ENCODE measurements at regions not wholly inside any gene's neighbourhood (a gene's known extent, or its start where the extent isn't known, plus 50 kb on each side); places are given as distances from the start of the nearest gene placed in this dataset.

DNA sequence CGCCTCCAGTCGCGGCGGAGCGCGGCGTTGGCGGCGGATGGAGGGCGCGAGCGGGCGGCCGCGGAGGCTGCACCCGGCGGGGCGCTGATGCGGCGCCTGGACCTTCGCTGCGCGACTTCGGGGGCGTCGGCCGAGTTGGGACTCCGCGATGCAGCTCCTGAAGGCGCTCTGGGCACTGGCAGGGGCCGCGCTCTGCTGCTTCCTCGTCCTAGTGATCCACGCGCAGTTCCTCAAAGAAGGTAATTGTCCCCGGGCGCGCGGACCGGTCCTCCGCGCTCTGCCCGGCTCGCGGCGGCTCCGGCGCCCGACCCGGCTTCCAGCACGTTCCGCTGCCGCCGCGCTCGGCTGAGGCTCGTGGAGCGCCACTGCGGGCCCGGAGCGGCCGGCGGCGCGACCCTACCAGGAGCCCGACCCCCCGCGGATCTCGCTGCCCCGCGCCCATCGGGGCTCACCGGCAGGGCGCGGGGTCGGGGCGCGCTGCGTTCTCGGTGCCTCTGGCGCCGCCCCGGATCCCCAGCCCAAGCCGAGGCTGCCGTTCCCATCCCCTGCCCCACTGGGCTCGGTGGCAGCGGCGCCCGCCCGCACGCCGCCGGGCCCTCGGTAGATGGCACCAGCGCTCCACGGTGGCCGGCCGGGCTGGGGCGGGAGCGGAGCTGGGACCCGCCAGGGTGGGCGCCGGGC, 1251.2 kb downstream of the BRD1 start:
- ATAC-seq = no peak

DNA sequence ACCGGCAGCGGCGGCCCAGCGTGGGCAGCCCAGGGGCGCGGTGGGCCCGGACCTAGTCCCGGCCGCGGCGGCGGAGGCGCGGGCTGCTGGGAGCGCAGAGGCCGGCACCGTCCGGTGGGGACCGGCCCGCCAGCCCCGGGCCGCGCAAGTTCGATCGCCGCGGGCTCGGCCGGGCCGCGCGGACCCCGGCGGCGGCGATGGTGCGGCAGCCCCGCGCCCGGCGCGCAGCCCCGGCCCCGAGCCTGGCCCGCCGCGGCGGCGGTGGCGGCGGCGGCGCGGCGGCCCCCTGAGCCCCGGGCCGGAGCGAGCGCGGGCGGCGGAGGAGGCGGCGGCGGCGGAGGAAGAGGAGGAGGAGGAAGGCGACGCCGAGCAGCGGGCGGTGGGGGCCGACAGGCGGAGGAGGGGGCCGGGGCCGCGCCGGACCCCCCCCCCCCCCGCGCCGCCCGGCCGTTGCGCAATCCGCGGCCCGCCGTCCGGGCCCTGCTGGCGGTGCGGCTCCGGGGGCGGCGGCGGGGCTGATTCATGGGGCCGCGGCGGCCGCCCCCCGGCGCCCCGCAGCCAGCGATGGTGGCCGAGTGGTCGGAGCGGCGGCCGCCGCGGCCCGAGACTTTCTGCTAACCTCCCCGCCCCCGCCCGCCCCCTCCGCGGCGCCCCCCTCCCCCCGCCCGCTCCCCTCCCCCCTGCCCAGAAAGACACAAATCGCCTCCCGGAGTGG, 1251.9 kb downstream of the BRD1 start:
- ATAC-seq = no peak

DNA sequence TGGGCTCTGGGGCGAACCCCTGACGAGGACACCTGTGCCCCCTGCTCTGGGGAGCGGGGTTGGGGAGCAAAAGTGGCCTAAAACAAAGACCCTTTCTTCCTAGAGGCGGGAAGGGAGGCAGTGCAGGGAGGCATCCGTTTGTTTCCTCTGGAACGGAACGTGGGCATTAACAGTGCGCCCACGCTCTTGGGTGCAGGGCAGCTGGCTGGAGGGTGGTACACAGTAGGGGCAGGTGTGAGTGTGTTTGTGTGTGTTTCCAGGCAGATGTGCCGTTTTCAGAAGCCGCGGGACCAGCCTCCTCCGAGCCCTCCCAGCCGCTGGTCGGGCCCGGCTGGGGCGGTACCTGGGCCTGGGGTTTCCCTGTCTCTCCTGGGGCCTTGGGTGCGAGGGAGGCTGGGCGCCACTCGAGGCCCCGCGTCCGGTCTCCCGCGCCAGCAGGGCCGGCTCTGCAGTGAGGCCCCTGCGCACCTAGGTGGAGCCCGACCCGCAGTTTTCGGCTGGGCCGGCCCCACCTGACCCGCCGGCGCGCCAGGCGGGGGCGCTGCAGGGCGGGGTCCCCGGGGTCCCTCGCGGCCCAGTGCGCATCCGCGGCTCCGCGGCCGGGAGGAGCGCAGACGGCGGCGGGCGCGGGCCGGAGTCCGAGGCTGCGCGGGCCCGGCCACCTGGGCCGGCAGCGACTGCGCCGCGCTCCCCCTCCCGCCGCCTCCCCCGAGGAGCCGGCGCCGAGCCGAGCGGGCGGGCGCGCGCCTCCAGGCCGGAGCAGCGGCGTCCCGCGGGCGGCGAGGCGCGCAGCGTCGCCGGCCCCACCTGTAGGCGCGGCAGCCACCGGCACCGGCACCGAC, 1252.7 kb downstream of the BRD1 start:
- no peak for ATAC-seq

DNA sequence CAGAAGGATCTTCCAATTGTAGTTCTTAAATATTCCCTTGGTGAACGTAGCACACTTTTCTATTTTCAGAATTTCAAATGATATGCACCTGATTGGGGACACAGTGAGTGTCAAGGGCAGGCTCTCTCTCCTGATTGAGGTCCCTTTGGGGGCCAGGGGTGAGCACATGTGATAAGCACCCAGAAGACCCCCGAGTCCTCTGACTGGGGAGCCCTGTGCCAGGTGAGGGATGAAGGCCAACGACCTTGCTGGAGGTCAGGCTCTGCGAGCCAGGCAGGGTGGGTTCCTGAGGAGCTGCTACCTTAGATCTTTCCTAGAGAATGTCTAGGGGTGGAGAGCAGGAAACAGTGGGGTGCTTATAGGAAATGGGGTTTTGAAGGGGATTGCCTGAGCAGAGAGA, 1253.9 kb downstream of the BRD1 start:
- ATAC-seq = no peak

DNA sequence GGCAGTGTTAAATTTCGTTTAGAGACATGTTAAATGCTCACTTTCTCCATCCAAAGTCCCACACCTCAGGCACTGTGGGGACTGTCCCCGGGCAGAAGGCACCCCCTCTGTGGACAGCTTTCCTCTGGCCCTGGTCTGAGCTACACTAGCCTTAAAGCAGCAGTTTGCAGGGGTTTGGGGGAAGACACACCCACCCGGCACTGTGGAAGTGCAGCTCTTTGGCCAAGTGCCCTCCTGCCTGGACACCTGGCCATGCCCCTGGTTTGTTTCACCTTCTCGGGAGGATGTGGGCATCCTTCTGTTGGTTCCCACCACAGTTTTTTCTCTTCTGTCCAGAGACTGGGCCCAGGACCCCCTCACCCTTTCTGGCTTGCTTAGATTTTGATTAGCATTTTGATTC, 1254.7 kb downstream of the BRD1 start:
- ATAC-seq = no peak

DNA sequence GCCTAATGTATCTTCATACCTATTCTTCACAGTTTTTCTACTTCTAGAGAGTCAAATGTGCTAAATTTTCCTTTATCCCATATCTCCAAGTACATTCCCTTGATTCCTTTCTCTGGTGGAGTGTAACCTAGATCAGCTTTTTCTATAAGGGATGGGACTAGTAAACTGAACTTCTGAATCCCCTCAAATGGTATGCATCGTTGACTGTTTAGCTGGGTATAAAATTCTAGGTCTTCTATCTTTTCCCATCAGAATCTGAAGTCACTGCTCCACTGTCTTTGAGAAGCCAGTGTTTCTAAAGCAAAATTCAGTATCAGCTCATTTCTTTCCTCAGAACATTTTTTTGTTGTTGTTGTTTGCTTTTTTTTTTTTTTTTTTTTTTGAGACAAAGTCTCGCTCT, 1256.8 kb downstream of the BRD1 start:
- no peak for ATAC-seq

DNA sequence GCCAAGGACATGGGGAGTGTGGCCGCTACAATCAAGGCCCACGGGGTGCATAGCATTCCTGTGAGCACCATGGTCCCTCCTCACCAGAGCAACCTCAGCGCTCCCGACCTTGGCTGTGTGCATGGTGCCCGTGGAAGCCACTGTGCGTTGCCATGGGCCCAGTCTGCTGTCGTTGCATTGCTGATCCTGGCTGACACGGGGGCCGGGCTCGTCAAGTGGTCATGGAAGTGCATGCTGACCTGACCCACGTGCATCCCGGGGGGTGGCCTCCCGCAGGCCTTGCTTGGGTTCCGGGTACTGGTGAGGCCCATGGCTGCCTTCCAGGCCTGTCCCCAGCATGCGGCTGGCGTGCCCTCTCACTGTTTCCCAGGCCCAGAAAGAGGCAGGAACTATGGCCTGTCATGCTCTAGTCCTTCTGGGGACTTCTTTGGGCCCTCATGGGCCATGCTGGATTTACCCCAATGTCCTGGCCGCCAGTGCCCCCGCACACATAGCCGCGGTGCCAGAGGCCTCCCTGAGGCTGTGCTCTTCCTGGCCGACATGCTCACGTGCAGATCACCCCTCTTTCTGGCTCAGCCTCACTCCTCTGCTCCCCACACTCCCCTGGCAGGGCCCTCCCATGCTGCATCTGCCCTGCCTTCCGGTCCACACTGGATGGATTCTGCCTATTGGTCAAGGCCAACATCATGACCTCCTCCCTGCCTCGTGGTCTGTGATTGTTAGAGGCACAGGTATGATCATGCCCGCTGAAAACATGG, 1258.0 kb downstream of the BRD1 start:
- ATAC-seq = no peak

DNA sequence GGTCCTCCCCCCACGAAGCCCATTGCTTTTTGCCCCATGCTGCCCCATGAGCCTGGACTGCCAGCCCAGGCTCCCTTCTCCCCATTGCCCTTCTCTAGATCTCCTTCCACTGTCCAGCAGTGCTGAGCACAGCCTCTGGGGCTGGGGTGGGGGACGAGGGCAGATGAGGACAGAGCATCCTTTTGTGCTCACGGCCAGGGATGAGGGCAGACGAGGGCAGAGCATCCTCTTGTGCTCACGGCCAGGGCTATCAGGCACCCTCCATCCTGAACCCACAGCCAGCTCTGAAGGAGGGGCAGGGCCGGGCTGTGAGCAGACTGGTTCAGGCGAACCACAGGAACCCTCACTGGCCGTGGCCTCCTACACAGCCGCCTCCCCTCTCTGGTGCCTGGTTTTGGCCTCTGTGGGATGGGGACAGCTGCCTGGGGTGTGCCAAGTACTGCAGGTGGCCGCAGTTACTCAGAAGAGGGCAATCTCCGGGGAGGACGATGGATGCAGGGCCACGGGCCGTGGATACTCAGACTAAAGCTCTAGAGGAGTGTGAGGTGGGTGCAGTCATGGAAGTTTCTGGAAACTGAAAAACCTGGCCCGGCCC, 1258.8 kb downstream of the BRD1 start:
- ATAC-seq = no peak

DNA sequence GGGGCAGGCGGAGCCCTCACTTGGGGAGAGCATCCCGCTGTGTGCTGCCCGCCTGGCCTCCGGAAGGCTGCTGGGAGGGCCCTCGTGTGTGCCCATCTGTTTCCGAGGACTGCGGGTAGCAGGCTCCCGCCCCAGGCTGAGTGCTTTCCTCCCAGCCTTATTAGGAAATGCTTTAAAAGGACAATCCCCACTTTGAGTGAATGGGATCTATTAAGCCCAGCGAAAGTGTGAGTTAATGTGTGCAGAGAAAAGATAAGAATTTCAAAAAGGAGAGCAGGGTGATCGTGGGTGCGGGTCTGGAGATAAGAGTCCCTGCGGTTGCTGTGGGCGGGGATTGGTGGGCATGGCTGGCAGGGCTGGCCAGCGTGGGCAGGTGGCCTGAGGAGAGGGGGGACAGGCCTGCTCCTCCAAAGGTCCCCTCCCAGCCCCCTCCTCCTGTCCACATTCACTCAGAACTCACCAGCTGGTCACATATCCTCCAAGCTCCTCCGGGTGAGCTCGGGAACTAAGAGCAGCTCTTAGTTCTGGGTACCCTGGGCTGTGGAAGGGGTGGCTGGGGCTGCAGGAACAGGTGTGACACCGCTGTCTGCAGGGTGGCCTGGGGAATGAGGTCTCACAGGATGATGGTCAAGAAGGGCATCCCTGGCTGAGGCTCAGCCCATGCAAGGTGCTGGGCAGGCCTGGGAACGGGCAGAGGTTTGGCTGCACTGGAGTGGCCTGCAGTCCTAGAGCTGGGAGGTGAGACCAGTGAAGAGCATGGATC, 1260.3 kb downstream of the BRD1 start:
- ATAC-seq = no peak

DNA sequence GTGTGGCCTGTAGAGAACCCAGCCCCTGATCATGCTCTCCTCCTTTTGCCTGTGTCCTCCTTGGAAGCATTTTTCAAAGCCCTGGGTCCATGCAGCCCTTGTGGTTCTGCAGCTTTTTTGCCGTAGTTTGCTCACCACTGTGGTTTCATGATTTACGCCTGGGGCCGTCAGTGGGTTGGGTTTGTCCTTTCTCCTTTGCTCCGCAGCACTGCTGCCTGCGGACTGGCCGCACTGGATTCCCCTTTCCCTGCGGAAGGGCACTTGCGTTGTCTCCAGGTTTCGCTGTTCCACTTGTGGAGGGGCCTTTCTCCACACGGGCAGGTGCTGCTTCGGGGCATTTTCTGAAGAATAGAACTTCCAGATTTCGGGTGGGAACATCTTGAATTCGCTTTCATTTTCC, 1260.9 kb downstream of the BRD1 start:
- no peak for ATAC-seq

DNA sequence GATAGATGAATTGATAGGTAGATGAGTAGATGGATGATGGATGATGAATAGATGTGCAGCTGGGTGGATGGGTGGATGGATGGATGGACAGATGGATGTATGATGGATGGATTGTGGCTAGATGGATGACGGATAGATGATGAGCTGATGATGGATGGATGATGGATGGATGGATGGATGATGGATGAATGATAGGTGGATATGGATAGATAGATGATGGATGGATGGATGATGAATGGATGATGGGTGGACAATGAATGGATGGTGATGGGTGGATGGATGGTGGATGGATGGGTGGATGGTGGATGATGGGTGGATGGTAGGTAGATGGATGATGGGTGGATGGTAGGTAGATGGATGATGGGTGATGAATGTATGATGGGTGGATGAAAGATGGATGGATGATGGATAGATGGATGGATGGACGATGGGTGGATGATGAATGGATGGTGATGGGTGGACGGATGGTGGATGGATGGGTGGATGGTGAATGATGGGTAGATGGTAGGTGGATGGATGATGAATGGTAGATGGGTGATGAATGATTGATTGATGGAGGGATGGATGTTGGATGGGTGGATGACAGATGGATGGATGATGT, 1261.7 kb downstream of the BRD1 start:
- no peak for ATAC-seq

DNA sequence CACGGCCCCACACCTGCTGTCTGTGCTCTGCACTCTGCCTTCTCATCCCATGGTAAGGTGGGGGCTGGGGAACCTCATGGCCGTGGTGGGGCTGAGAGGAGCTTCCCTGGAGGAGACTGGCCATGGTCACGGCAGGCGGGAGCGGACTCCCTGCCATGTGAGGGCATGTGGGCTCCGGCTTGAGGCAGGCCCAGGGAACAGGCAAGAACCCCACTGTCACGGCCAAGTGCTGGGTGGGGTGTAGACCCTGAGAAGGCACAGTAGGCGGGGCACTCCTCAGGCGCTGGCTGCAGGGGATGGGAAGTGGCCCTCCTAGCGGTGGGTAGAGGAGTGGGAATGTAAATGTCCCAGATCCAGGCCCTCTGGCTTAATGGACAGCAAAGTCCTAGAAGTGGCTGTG, 1262.7 kb downstream of the BRD1 start:
- ATAC-seq = no peak

DNA sequence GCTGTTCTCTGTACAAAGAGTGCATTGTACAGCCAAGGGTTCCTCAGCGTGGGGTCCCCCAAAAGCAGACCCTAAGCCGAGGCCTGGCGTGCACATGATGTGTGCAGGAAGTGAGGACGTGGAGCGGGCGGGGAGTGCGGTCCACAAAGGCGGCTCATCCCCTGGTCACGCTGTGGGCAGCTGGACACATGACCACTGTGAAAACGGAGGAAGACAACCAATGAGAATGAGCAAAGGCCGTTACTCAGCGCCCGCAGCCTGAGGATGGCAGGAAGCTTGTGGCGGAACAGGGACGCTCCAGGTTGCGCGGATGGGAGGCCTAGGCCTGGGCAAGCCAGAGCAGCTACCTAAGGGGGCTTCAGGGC, 1263.7 kb downstream of the BRD1 start:
- ATAC-seq = no peak

DNA sequence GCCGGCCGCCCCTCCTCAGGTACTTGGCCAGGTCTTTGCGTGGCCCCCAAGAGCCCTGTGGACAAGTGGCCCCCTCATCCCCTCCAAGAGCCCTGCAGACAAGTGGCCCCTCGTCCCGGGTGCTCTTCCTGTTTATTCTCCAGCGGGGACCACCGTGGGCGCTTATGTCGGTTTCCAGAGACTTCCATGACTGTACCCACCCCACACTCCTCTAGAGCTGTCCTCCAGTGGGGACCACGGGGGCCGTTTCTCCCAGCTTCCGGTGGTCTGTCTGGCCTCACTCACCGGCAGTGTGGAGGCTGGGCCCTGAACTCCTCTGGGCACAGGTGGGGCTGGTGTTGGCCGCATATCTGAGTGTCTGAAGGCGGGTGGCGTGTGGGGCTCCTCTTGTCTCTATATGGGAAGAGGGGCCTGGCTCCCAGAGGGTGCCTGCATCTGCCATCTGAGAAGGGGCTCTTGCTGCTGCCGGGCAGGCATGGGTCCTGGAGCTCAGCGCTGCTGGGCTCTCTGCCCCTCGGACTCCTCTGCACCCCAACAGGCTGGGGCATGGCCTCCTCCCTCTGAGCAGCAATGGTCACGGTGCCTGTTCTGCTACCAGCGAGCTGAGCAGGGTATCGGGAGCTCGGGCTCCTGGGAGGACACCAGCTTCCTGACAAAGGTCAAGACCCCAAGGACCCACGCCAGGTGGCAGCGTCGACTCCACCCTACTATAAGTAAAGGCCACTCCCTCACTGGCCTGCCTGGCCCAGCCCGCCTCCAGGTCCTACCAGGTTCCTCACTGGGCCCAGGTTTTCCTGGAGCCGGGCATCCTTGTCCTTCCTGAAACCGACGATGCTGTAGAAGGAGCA, 1264.3 kb downstream of the BRD1 start:
- ATAC-seq = no peak

DNA sequence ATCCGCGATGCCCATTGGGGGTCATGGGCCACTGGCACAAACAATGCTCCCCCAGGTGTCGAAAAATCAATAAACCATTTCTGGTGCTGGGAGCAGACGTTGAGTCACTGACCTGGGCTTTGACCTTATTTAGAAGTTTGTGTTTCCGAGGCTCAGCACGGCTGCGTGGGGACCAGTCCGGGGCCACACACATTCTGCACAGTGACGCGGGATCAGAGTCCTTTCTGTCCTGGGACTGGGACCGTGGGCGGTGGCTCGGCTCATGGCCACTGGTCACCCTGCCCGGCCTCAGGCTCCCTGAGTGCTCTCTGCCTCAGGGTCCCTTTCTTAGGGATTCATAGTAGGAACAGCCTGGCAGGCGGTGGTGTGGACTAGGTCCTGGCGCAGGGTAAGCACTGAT, 1266.0 kb downstream of the BRD1 start:
- no peak for ATAC-seq

DNA sequence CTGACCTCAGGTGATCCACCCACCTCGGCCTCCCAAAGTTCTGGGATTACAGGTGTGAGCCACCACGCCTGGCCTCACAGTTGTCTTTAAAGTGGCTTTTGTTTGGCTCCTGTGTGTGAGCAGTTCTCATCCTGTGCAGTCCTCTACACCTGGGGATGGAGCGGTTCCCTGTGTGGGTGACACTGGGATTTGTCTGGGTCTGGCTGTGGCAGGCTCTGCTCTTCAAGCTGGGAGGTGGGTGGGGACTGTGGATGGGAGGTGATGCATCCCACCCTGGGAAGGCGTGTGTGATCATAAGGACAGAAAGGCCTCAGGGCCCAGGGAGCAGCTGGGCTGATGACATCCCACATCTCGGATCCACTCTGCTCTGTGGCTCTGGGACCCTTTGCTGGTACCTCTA, 1266.8 kb downstream of the BRD1 start:
- ATAC-seq = no peak

DNA sequence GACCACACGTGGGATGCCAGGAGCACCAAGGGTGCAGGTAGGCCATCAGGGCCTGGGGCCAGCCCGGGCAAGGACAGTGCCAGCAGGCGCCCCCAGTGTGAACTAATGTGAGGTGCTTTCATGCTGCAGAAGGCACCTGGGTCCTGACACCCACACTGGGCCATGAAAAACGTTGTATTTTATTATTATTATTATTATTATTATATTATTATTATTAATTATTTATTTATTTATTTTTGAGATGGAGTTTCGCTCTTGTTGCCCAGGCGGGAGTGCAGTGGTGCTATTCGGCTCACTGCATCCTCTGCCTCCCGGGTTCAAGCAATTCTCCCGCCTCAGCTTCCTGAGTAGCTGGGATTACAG, 1267.3 kb downstream of the BRD1 start:
- no peak for ATAC-seq

DNA sequence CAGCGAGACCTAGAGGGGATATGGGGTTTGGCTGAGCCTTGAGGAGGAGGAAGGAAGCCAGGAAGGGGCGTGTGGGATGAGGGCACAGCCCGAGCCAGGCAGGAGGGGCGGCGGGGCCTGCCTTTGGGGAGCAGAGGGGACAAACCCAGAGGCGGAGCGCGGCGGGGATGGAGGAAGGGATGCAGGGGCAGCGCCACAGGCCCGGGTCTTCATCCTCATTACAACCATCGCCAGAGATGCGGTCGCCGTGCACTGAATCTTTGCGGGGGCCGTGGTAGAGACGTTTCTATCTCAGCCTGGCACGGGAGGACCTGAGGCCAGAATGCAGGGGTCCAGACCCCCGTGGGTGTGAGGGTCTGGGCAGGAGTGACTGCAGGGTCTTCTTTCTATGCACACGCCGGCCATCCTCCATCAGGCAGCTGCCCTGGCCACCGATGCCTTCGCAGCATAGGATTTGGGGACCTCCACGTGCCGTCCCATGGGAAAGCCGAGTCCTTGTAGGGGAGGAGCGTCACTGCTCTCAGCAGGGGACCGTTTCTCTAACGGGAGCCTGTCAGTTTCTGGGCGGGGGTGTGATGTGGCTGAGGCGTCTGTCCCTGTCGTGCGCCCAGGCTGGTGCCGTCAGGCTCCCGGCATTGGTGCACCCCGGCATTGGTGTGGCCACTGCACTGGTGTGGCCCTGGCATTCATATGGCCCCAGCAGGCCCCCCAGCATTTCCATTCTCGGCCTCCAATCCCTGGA, 1267.9 kb downstream of the BRD1 start:
- ATAC-seq = no peak

DNA sequence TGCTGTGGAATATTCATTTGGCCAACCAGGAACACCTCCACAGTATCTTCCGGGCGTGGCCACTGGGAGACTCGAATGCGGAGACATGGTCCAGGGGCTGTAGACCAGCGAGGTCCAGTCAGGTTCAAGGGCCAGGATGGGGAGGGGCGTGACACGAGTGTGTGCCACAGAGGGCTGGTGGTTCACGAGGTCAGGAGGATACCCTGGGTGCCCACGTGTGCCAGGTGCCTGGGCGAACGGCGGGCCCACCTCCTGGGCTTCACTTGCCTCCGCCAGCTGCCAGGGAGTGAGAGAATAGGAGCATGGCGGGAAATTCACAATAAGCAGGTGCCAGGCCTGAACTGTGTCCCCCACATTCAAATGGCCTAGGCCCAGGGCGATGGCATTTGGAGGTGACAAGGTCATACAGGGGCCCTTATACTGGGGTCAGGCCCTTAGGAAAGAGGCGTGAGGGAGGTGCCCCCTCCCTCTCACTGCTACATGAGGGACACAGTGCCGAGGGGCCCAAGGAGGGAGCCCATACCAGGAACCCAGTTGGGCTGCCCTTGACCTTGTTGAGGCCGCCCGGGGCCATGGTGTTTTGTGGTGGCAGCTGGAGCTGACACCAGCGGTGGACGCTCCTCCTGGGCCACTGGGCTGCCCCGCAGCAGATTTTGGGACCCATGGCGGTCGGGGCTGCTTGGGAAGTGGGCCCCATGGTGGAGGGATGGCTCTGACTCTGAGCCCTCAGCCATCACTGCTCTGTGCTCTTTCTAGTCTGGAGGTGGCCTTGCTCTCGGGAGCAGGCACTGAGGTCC, 1268.9 kb downstream of the BRD1 start:
- no peak for ATAC-seq

Measured in activated CD4-positive, CD25-positive, alpha-beta regulatory T cell treated with anti-CD3 and anti-CD28 coated beads, Interleukin-2, amount 50 U/mL, for 24 hours (primary cell).